NCI-H2107 (cell line): ENCODE measurements at regions not wholly inside any gene's neighbourhood (a gene's known extent, or its start where the extent isn't known, plus 50 kb on each side); places are given as distances from the start of the nearest gene placed in this dataset.
A peak's percentile ranks its signal among the peaks of the same experiment; 100 is the strongest.
"Not testable (repeated sequence)": the region's sequence is repeated elsewhere in the genome, so short reads cannot be mapped to it uniquely, and the experiment has no call there.

Experiments
- DNase-seq: peaks from one replicate; lab custom pipeline; 2025; lab: John Stamatoyannopoulos, UW

- DNase-seq: no peak
Measured at GRCh38 chr2:236991874-236992273, 93.8 kb upstream of the COPS8 start.

- DNase-seq: no peak
Measured at GRCh38 chr2:236993286-236993685, 92.4 kb upstream of the COPS8 start.

- DNase-seq: no peak
Measured at GRCh38 chr2:236994361-236994760, 91.3 kb upstream of the COPS8 start.

DNA sequence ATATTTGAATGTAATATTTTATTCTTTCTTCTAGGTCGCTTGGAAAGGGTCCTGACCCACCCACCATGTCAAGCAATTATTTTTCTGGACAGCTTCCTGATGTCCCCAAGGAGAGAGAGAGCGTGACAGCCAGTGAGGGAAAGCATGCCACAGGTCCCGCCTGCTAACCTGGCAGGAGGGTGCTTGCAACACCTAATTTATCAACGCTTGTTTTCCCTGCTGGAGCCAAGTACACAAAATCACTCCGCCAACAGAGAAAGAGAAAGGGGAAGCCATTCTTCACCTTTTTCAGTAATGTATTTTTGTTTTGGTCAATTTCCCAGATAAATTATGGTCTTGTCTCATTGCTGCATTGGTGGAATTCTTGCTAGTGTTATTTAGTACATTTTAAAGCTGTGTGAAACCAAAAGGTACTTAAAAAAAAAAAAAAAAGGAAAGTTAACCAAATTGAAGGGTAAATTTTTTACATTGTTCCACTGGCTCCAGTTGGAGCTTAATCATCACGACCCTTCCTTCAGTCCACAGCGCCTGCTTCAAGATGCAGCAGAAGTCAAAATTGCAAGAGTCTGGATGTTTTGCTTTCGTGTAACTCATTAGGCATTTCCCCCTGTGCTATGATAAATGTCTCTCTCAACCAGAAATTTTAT, 88.5 kb upstream of the COPS8 start:
- no peak for DNase-seq

DNA sequence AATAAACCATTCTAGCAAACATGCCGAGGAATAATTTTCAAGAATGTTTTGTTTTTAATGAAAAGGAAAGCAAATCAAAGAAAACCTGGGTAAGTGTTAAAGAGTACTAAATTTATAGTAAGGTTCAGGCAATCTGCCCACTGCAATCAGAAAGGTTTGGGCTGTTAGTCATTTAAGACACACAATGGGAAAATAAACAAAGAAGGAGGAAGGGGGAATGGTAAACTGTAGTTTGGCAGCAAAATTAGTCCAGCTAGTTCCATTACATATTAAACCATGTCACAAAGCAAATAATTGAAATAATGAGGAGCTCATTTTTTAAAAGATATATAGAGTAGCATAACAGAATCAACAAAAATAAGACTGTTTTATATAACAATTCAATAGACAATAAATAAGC, 87.5 kb upstream of the COPS8 start:
- DNase-seq: no peak

DNA sequence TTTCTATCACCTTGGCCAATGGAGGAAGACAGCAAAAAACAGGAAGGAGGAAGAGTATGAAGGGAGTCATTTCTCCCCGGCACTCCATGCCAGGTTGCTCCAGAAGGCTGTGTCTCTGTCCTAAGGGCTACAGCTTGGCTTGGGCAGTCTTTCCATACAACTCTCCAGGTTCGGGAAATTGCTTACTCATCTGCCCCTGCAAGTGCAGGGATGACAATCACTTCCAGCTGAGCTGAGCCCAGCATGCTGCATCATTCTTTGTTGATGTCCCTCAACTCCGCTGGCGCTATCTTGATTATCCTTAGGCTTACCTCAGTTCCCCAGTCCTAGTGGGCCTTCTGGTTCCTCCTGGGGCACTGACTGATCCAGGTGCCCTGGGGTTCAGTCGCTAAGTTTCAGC, 86.9 kb upstream of the COPS8 start:
- no peak for DNase-seq

DNA sequence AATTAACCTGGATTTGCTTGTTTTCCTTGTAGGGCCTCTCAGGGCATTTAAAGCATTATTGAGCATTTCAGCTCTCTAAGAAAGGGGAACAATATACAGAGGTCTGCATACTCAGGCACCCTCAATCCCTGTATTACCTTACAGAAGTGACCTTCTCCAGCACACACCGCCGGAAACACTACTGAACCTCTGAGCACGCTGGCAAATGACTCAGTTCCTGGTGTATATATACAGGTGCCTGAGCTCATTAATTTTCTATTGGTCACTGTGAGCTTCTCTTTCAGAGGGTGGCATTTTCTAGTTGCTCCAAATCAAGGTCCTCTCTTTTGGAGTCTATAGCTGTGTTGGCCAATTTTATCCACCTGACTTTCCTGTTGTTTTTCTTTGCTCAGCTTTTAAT, 85.2 kb upstream of the COPS8 start:
- DNase-seq: no peak

- DNase-seq: not testable (repeated sequence)
Measured at GRCh38 chr2:237005341-237005740, 80.3 kb upstream of the COPS8 start.

DNA sequence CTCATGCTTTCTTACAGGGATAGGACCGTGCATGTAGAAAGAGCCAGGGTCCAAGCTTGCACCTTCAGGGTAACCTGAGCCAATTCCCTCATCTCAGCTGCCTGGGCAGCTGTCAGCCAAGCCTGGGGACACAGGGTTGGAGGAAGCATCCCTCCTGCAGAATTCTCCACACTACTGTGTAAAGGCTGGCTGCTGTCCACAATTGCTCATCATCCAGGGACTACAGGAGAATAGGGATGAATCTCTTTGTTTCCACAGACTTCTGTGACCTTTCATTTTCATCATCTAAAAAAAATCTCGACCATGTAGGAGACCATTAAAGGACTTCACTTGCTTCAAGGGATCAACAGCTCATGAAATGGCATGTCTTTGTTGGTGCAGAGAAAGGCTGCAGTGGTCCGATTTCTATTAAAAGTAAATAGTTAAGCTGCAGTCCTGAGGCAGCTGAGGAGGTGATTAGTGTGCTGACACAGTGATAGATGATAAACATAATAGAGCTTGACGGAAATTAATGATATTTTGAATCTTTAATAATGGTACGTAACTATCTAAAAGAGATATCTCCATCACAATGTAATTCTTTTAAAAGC, 74.4 kb upstream of the COPS8 start:
- DNase-seq: no peak

DNA sequence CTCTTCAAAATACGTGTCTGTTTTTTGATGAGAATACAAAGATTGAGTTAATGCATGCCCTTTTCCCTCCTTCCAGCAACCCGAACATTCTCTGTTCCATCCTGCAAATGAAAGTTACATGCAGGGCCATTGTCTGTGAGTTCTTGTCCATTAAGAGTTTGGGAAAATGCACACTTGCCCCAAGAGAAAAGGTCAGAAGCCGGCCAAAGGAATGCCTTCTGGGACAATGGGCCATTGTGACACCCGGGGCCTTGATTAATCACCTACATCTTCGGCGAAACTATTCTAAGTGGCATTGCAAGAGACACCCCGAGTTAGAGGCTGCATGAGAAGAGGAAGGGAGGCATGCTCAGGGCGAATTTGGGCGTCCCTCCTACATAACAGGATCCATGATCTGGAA, 73.7 kb upstream of the COPS8 start:
- DNase-seq: no peak

DNA sequence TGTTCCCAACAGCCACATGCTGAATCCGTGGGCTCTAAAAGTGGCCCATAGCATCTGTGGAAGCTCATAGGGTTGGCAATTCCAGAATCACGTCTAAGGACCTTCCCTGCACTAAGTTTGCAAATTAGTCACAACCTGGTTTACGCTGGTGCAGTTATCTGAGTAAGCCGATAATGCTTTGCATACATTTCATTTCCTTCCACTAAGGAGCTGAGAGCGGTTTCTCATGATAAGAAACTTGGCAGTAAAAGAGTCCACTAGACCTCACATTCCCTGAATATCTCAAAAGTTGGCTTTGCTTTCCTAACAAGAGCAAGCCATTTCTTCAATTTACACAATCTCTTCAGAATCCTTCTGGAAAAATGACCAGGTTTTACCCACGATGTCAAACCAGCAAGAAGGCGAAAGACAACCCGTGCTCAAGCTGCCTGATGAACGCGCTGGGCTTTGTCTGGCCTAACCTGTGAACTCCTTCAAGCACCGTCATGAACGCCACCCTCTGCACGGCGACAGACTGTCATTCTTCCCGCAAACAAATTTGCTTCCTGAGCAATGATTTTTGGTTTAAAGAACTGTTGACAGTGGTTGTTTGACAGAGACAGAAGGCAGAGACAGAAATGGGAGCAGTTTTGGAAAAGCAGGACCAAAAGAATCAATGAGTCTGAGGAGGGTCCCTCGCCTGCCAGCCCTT, 73.0 kb upstream of the COPS8 start:
- DNase-seq: no peak

DNA sequence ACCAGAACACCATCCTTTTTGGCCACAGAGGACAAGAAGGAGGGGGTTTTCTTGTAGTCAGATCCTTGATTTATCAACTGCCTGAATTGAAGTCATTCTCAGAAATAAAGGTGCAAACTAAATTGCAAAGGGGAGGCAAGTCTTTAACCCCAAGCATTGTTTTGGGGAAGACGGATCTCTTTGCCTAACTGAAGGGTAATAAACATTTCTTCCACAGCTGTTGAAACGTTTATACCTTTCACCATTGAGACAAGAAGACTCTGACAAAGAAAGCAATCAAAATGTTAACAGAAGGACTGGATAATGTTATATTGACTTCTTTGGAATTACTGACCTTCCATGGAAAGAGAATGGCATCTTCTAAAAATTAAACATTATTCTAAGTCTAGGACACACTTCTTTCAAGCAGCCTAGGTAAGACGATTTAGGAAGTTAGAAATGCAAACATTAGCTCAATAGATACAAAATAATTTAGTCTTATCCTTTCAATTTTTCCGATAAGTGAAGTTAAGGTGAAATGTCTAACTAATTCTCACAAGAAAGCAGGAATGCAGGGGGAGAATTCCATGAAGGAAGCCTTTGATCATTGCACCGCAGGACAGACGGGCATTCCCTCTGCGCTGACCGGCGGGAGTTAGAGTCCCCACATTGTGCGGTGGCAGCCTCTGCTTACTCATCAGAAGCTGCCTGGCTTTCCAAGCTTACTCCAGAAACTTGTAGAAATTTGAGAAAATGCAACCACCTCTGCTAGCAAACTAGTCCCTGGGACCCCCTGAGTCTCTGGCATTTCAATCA, 69.4 kb upstream of the COPS8 start:
- no peak for DNase-seq

DNA sequence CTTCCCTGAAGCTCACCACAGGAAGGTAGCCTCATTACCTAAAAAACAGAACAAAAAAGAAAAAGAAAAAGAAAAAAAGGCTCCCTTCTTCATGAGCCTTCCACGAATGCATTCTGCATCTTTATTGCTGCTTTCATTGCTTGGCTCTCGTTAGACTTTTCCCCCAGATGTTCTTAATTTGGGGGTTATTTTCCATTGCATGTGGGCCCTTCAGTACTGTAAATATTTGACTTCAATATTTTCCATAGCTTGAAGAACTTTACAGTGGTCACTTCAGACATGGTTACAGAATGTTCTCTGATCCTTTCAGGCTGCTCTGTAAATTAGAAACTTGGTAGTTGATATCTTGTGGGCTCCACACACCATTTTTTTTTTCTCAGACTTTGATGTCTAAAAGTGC, 65.6 kb upstream of the COPS8 start:
- DNase-seq: no peak

DNA sequence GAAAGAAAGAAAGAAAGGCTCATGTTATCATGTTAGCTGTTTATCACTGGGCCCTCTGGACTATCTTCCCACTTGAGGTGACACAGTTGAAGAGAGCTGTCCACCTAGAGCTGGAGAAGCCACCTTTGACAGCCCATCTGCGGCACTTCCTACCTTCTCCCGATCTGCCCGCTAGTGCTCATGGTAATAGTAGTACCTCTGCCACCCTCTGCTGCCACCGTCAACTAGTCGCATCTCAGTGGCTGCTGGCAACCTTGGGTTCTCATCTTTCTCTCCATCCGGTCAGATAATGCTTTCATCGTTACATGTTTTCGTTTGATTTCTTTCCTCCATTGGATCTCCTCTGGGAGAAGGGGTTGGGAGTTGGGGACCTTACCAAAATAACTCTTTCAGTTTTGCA, 63.2 kb upstream of the COPS8 start:
- DNase-seq: peak; percentile 12

DNA sequence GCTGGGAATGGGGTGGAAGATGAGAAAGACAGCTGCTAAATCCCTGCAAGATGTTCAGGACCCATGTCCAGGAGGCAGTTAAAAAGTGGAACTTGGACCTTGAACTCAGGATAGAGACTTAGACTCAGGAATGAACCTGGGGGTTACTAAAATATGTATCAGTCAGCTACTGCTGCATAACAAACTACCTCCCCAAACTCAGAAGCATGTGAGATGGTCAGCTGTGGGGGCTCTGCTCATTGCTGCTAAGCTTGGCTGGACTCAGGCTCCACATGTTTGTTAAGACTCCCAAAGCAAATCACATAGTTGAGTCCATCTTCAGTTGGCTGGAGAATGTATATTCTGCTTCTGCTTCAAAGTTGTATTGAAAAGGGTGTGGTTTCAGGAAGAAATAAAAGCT, 61.4 kb upstream of the COPS8 start:
- DNase-seq: no peak

- no peak for DNase-seq
Measured at GRCh38 chr2:237025090-237025865, 60.4 kb upstream of the COPS8 start.

- peak; percentile 53 for DNase-seq
Measured at GRCh38 chr2:237026981-237027711, 58.5 kb upstream of the COPS8 start.

DNA sequence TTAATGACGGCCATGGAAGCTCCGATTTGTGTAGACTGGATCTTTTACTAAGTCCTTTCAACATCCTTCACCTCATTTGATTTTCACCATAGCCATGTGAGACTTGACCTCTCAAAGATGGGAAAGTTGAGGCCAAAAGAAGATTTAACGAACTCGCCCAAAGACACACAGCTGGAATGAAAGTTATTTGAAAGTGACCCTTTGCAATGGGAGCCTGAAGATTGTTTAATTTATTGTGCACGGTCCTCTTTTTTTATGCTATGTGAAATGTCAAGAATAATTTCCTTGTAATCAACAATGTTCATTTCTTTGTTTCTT, 58.0 kb upstream of the COPS8 start:
- no peak for DNase-seq

GRCh38 chr2:237030382-237030781, 55.3 kb upstream of the COPS8 start:
- no peak for DNase-seq

DNA sequence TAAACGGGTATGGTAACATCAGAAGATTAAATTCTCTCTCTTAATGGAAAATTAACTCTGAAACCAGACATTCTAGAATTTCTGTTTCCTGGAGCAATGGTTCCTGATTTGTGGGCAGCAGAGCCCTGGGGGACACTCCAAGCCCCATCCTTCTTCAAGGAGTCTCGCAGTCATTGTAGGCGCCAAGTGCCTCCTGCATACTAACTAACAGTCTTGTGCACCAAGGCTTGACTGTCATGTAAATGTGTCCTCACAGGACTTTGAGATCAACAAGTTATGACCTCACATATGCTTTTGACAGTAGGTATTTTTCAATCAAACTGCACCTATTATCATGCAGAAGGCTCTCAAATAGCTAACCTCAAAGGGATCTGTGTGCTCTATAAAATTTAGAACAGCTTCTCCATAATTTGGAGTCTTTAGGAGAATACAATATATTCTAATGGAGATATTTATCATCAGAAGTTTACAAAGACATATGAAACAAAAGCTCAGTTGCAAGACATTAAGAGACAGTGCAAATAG, 52.1 kb upstream of the COPS8 start:
- DNase-seq: no peak

DNA sequence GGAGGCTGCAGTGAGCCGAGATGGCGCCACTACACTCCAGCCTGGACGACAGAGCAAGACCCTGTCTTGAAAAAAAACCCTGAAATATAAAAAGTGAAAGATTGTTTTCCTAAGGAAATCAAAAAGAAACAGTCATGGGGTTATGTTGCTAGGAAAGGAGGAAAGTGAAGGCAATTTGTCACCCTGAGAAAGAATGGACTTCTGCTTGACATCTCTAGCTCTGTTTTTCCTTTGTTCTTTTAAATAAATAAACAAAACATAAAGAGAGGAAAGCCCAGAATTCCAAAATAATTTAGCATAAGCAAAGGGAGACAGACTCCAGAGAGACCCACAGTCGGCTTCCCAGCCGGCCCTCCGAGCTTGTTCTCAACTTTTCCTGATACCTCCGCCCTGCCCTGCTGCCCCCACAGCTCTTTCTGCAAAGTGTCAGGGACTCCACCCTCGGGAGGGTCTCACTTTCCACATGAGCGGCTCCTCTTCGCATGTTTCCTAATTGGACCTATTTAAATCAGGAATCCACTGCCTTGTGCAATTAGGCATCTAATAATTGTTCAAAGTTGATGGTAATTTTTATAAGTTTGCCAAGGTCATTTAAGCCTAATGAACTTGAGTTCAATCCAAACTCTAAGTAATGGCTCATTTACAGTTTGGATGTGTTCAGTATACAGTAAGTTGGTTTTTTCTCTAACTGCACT, 49.8 kb upstream of the COPS8 start:
- DNase-seq: no peak
